ENCODE measurements at regions not wholly inside any gene's neighbourhood (a gene's known extent, or its start where the extent isn't known, plus 50 kb on each side); places are given as distances from the start of the nearest gene placed in this dataset.
A peak's percentile ranks its signal among the peaks of the same experiment; 100 is the strongest.

GRCh38 chr12:31821484-31821883 lies 92.7 kb upstream of the AMN1 start:
- TF ChIP-seq POLR2A (IDR thresholded peaks at IDR 0.05), result no peak
- WGBS, 5 donors, result 85 to 94% (median 89%) methylated on average over 3 of the region's 3 CpGs

DNA sequence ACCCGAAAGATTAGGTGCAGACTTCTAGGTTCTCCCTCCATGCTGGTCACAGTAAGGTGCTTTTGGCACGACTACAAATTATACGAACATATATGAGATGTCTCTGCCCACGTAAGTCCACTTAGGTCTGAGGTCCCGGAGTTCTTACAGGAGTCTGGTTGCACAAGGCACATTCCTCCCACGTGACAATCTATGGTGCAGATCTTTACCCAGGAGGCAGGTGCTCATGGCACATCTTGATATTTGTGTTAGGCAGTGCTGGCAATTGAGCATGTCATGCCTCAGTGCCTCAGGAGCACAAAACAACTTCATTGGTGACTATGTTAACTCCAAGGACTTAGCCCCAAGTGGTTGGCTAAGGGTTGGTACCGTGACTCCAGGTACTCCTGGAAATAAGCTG lies 92.0 kb upstream of the AMN1 start:
- no peak overlapping the region for H3K27ac ChIP-seq

More at GRCh38 chr12:31821484-31821883, 92.7 kb upstream of the AMN1 start:
- intact Hi-C loops (cut with DNase I; ENCODE audit: low total_unique reads), result no loop called here
- Histone ChIP-seq H3K4me1 (peaks cover 0 to 9% (median 0%) of the 10 kb centered on the region in 6 donors), H3K9me3 (peaks cover 0 to 23% (median 12%) of the 10 kb centered on the region in 8 donors), H3K27me3 (replicated peaks in 1 of 7) (no peaks in the 10 kb centered on the region), H3K4me3 (no peak overlapping the region), H3K36me3 (no peaks in the 10 kb centered on the region), H3K27ac (no peak overlapping the region)
- DNase-seq, result no peak

GRCh38 chr12:31819427-31819826 lies 90.6 kb upstream of the AMN1 start:
- intact Hi-C loops (cut with DNase I; ENCODE audit: low total_unique reads), result no loop called here
- WGBS, 5 donors, result 69 to 90% (median 82%) methylated on average over 2 of the region's 2 CpGs
- Histone ChIP-seq H3K27ac (peak overlapping the region in 2 of 8 donors; percentile 20 to 25), H3K36me3 (no peaks in the 10 kb centered on the region), H3K4me3 (no peak overlapping the region), H3K9me3 (peaks cover 0 to 3% (median 0%) of the 10 kb centered on the region in 8 donors), H3K4me1 (peaks cover 0 to 9% (median 0%) of the 10 kb centered on the region in 6 donors), H3K27me3 (replicated peaks in 1 of 7) (no peaks in the 10 kb centered on the region)
- DNase-seq, result no peak
- TF ChIP-seq, protein P1, sequence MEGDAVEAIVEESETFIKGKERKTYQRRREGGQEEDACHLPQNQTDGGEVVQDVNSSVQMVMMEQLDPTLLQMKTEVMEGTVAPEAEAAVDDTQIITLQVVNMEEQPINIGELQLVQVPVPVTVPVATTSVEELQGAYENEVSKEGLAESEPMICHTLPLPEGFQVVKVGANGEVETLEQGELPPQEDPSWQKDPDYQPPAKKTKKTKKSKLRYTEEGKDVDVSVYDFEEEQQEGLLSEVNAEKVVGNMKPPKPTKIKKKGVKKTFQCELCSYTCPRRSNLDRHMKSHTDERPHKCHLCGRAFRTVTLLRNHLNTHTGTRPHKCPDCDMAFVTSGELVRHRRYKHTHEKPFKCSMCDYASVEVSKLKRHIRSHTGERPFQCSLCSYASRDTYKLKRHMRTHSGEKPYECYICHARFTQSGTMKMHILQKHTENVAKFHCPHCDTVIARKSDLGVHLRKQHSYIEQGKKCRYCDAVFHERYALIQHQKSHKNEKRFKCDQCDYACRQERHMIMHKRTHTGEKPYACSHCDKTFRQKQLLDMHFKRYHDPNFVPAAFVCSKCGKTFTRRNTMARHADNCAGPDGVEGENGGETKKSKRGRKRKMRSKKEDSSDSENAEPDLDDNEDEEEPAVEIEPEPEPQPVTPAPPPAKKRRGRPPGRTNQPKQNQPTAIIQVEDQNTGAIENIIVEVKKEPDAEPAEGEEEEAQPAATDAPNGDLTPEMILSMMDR (IDR thresholded peaks at IDR 0.05 in 8 of 11, conservative IDR thresholded peaks at IDR 0.05 in 3 of 11), result no peak
- no peak for TF ChIP-seq POLR2A (IDR thresholded peaks at IDR 0.05)
- no peak for TF ChIP-seq POLR2AphosphoS5 (IDR thresholded peaks at IDR 0.05)

More for the DNA sequence above, 92.0 kb upstream of the AMN1 start:
- Histone ChIP-seq H3K36me3 (no peaks in the 10 kb centered on the region), H3K9me3 (peaks cover 0 to 16% (median 8%) of the 10 kb centered on the region in 8 donors), H3K4me1 (peaks cover 0 to 9% (median 0%) of the 10 kb centered on the region in 6 donors), H3K4me3 (no peak overlapping the region), H3K27me3 (replicated peaks in 1 of 7) (no peaks in the 10 kb centered on the region)
- DNase-seq, result no peak
- TF ChIP-seq POLR2A (IDR thresholded peaks at IDR 0.05), result no peak
- TF ChIP-seq, protein P1 (IDR thresholded peaks at IDR 0.05 in 8 of 11, conservative IDR thresholded peaks at IDR 0.05 in 3 of 11), result no peak
- TF ChIP-seq POLR2AphosphoS5 (IDR thresholded peaks at IDR 0.05), result no peak
- intact Hi-C loops (cut with DNase I; ENCODE audit: low total_unique reads), result no loop called here
- 90 to 95% (median 94%) methylated on average over 7 of the region's 7 CpGs for WGBS, 5 donors

GRCh38 chr12:31818623-31819268 lies 89.9 kb upstream of the AMN1 start:
- peak overlapping the region in 2 of 8 donors; percentile 20 to 25 for H3K27ac ChIP-seq
- H3K27me3 ChIP-seq (replicated peaks in 1 of 7), result no peaks in the 10 kb centered on the region
- WGBS, 5 donors, result 29 to 86% (median 62%) methylated on average over 2 of the region's 2 CpGs
- TF ChIP-seq POLR2AphosphoS5 (IDR thresholded peaks at IDR 0.05) (no peak), POLR2A (IDR thresholded peaks at IDR 0.05) (no peak)
- TF ChIP-seq, protein P1 (IDR thresholded peaks at IDR 0.05 in 8 of 11, conservative IDR thresholded peaks at IDR 0.05 in 3 of 11), result no peak
- peaks cover 0 to 9% (median 0%) of the 10 kb centered on the region in 6 donors for H3K4me1 ChIP-seq
- H3K36me3 ChIP-seq, result no peaks in the 10 kb centered on the region
- no peak overlapping the region for H3K4me3 ChIP-seq
- DNase-seq, result no peak
- intact Hi-C loops (cut with DNase I; ENCODE audit: low total_unique reads), result no loop called here
- no peaks in the 10 kb centered on the region for H3K9me3 ChIP-seq

Data from spleen (tissue), 11 donors.